Right atrium auricular region (tissue), 2 donors: ENCODE measurements at regions not wholly inside any gene's neighbourhood (a gene's known extent, or its start where the extent isn't known, plus 50 kb on each side); places are given as distances from the start of the nearest gene placed in this dataset.
"Not testable (repeated sequence)": the region's sequence is repeated elsewhere in the genome, so short reads cannot be mapped to it uniquely, and the experiment has no call there.

Experiments
- DNase-seq: peaks from one replicate; pipeline ENCODE4 v3.0.0-alpha.2; 2019; ENCODE audit warnings: low spot score
- H3K27ac ChIP-seq, 2 donors: fragments of 200-600 bp; sonication (generic); 1 replicate in 1 of 2; 2 replicates in 1 of 2; pipeline ENCODE4 v1.5.1; 2016 to 2019
- H3K27me3 ChIP-seq, 2 donors: fragments of 200-600 bp; sonication (generic); one replicate each; pipeline versions ENCODE4 v1.5.1 to v1.6.0; 2017 to 2019
- H3K36me3 ChIP-seq: fragments of 200-600 bp; sonication (generic); one replicate; pipeline ENCODE4 v1.5.1; 2016
- H3K4me1 ChIP-seq, 2 donors: fragments of 200-600 bp; sonication (generic); one replicate each; pipeline versions ENCODE4 v1.5.1 to v1.6.0; 2017 to 2019
- H3K4me3 ChIP-seq, 2 donors: fragments of 200-600 bp; sonication (generic); 1 replicate in 1 of 2; 2 replicates in 1 of 2; pipeline ENCODE4 v1.5.1; 2017 to 2019; ENCODE audit warnings: mild to moderate bottlenecking in 1 of 2, moderate library complexity in 1 of 2
- H3K9me3 ChIP-seq, 2 donors: fragments of 200-600 bp; sonication (generic); one replicate each; pipeline ENCODE4 v1.5.1; 2019
- TF ChIP-seq, protein P1 (sequence below), 2 donors: fragments of 200-600 bp; sonication (generic); IDR thresholded peaks; one replicate each; pipeline ENCODE4 v1.5.1; 2019; ENCODE audit warnings: antibody characterized with exemption in 2 of 2

DNA sequence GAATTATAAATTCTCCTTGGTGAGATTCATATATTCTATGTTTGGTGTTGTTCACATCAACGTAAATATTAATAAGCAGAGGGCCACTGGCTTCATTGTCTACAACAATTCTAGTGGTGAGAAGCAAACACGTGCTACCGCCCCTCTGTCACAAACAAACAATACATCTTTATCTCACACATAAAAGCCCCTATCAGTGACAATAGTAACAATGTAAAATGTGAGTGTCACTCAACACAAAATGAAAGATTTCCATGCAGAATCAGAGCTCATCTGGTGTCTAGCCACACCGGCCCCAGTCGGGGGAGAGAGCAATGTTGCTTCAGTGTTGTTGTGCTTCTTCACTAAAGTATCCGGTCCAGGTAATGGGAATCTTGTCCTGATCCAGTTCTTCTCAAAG is 932.6 kb downstream of the SOCS6 start:
- no peak for DNase-seq
- Histone ChIP-seq H3K27ac (no peak overlapping the region), H3K36me3 (no peaks in the 10 kb centered on the region), H3K27me3 (no peaks in the 10 kb centered on the region), H3K9me3 (no peaks in the 10 kb centered on the region), H3K4me1 (no peaks in the 10 kb centered on the region), H3K4me3 (no peak overlapping the region)
- TF ChIP-seq, protein P1, sequence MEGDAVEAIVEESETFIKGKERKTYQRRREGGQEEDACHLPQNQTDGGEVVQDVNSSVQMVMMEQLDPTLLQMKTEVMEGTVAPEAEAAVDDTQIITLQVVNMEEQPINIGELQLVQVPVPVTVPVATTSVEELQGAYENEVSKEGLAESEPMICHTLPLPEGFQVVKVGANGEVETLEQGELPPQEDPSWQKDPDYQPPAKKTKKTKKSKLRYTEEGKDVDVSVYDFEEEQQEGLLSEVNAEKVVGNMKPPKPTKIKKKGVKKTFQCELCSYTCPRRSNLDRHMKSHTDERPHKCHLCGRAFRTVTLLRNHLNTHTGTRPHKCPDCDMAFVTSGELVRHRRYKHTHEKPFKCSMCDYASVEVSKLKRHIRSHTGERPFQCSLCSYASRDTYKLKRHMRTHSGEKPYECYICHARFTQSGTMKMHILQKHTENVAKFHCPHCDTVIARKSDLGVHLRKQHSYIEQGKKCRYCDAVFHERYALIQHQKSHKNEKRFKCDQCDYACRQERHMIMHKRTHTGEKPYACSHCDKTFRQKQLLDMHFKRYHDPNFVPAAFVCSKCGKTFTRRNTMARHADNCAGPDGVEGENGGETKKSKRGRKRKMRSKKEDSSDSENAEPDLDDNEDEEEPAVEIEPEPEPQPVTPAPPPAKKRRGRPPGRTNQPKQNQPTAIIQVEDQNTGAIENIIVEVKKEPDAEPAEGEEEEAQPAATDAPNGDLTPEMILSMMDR (IDR thresholded peaks at IDR 0.05), result no peak

- DNase-seq, H3K4me1 ChIP-seq, H3K27me3 ChIP-seq, H3K9me3 ChIP-seq, H3K27ac ChIP-seq, H3K4me3 ChIP-seq, H3K36me3 ChIP-seq: not testable (repeated sequence)
Measured at GRCh38 chr18:71212739-71213138, 923.9 kb downstream of the SOCS6 start.

- TF ChIP-seq, protein P1 (IDR thresholded peaks at IDR 0.05), result no peak
- H3K4me3 ChIP-seq, result no peak overlapping the region
- H3K36me3 ChIP-seq, result no peaks in the 10 kb centered on the region
- no peaks in the 10 kb centered on the region for H3K27me3 ChIP-seq
- H3K4me1 ChIP-seq, result no peaks in the 10 kb centered on the region
- no peaks in the 10 kb centered on the region for H3K9me3 ChIP-seq
- no peak for DNase-seq
- no peak overlapping the region for H3K27ac ChIP-seq
Measured at GRCh38 chr18:71212222-71212621, 923.4 kb downstream of the SOCS6 start.

- Histone ChIP-seq H3K4me1 (no peaks in the 10 kb centered on the region), H3K27ac (no peak overlapping the region), H3K4me3 (no peak overlapping the region), H3K36me3 (no peaks in the 10 kb centered on the region), H3K9me3 (no peaks in the 10 kb centered on the region), H3K27me3 (no peaks in the 10 kb centered on the region)
- TF ChIP-seq, protein P1 (IDR thresholded peaks at IDR 0.05), result no peak
- DNase-seq, result no peak
Measured at GRCh38 chr18:71209944-71210343, 921.1 kb downstream of the SOCS6 start.

GRCh38 chr18:71194438-71194837 is 905.6 kb downstream of the SOCS6 start:
- TF ChIP-seq, protein P1 (IDR thresholded peaks at IDR 0.05), result no peak
- Histone ChIP-seq H3K36me3 (no peaks in the 10 kb centered on the region), H3K27me3 (no peaks in the 10 kb centered on the region), H3K27ac (no peak overlapping the region), H3K9me3 (no peaks in the 10 kb centered on the region), H3K4me1 (no peaks in the 10 kb centered on the region), H3K4me3 (no peak overlapping the region)
- DNase-seq, result no peak

GRCh38 chr18:71189581-71189980 is 900.7 kb downstream of the SOCS6 start:
- TF ChIP-seq, protein P1 (IDR thresholded peaks at IDR 0.05), result no peak
- no peak for DNase-seq
- H3K27ac ChIP-seq, result no peak overlapping the region
- H3K27me3 ChIP-seq, result no peaks in the 10 kb centered on the region
- no peaks in the 10 kb centered on the region for H3K36me3 ChIP-seq
- H3K9me3 ChIP-seq, result no peaks in the 10 kb centered on the region
- H3K4me3 ChIP-seq, result no peak overlapping the region
- H3K4me1 ChIP-seq, result no peaks in the 10 kb centered on the region
